ENCODE measurements at regions not wholly inside any gene's neighbourhood (a gene's known extent, or its start where the extent isn't known, plus 50 kb on each side); places are given as distances from the start of the nearest gene placed in this dataset.

GRCh38 chr18:5601188-5601624 lies 57.4 kb upstream of the EPB41L3 start:
- H3K4me3 ChIP-seq (ENCODE audit: low read depth, low read length), result no peak overlapping the region

- no peak overlapping the region for H3K4me3 ChIP-seq (ENCODE audit: low read depth, low read length)
Observed at GRCh38 chr18:5600378-5601071, 56.7 kb upstream of the EPB41L3 start.

GRCh38 chr18:5596585-5596984 lies 52.8 kb upstream of the EPB41L3 start:
- no peak overlapping the region for H3K4me3 ChIP-seq (ENCODE audit: low read depth, low read length)

Data from iPS-11a (cell line).